ENCODE measurements at regions not wholly inside any gene's neighbourhood (a gene's known extent, or its start where the extent isn't known, plus 50 kb on each side); places are given as distances from the start of the nearest gene placed in this dataset.
A peak's percentile ranks its signal among the peaks of the same experiment; 100 is the strongest.

GRCh38 chr13:53466576-53466975, 438.0 kb downstream of the OLFM4 start:
- no peaks in the 10 kb centered on the region for H3K36me3 ChIP-seq (replicated peaks; ENCODE audit: insufficient read depth, low read depth)
- H3K4me2 ChIP-seq = no peak overlapping the region
- no peak for DNase-seq (ENCODE audit: low spot score)
- H3K4me3 ChIP-seq = no peak overlapping the region
- H3K27ac ChIP-seq = no peak overlapping the region
- WGBS (ENCODE audit: low lambda C conversion rate, missing lambda C conversion rate) = 92% methylated on average over 1 of the region's 1 CpG
- H3K9me2 ChIP-seq (replicated peaks; ENCODE audit: insufficient read depth) = no peaks in the 10 kb centered on the region
- H4K20me1 ChIP-seq (ENCODE audit: insufficient read depth, poor library complexity, severe bottlenecking) = no peaks in the 10 kb centered on the region
- TF ChIP-seq EZH2 (IDR thresholded peaks at IDR 0.05; ENCODE audit: borderline replicate concordance) (no peak), EZH2phosphoT487 (IDR thresholded peaks at IDR 0.05; ENCODE audit: low read depth, severe bottlenecking, unreplicated experiment) (no peak)
- TF ChIP-seq, protein P1, sequence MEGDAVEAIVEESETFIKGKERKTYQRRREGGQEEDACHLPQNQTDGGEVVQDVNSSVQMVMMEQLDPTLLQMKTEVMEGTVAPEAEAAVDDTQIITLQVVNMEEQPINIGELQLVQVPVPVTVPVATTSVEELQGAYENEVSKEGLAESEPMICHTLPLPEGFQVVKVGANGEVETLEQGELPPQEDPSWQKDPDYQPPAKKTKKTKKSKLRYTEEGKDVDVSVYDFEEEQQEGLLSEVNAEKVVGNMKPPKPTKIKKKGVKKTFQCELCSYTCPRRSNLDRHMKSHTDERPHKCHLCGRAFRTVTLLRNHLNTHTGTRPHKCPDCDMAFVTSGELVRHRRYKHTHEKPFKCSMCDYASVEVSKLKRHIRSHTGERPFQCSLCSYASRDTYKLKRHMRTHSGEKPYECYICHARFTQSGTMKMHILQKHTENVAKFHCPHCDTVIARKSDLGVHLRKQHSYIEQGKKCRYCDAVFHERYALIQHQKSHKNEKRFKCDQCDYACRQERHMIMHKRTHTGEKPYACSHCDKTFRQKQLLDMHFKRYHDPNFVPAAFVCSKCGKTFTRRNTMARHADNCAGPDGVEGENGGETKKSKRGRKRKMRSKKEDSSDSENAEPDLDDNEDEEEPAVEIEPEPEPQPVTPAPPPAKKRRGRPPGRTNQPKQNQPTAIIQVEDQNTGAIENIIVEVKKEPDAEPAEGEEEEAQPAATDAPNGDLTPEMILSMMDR (IDR thresholded peaks at IDR 0.05; ENCODE audit: poor library complexity) = no peak
- H3K9me3 ChIP-seq (ENCODE audit: low read depth) = no peaks in the 10 kb centered on the region
- H3K79me2 ChIP-seq = no peaks in the 10 kb centered on the region
- H3K27me3 ChIP-seq = no peaks in the 10 kb centered on the region
- no peaks in the 10 kb centered on the region for H3K4me1 ChIP-seq (ENCODE audit: insufficient read depth)
- no peak overlapping the region for H2AFZ ChIP-seq

DNA sequence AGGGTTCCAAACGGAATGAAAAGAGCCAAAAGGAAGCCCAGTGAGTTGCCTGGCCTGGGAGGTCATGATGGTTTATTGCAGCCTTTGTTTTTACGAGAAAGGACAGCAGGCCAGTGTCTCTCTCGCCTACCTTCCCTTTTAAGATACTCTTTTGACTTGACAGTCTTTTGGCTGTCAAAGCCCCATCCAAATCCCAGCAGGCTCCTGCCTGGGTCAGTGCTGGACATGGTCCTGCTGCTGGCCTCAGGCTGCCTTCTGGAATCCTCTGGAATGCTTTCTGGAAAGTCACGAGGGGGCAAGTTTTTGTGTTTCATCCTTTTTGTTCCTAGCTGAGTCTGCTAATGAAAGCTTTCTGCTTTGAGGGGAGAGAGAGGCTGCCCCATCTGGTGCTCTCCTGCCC, 444.8 kb downstream of the OLFM4 start:
- TF ChIP-seq EZH2phosphoT487 (IDR thresholded peaks at IDR 0.05; ENCODE audit: low read depth, severe bottlenecking, unreplicated experiment) (no peak), EZH2 (IDR thresholded peaks at IDR 0.05; ENCODE audit: borderline replicate concordance) (no peak)
- TF ChIP-seq, protein P1 (IDR thresholded peaks at IDR 0.05; ENCODE audit: poor library complexity) = no peak

GRCh38 chr13:53474878-53475277, 446.3 kb downstream of the OLFM4 start:
- Histone ChIP-seq H2AFZ (no peak overlapping the region), H3K9me3 (ENCODE audit: low read depth) (no peaks in the 10 kb centered on the region), H3K4me3 (no peak overlapping the region), H3K79me2 (no peaks in the 10 kb centered on the region), H3K27me3 (no peaks in the 10 kb centered on the region), H3K4me2 (no peak overlapping the region), H3K4me1 (ENCODE audit: insufficient read depth) (no peaks in the 10 kb centered on the region), H3K27ac (no peak overlapping the region), H3K36me3 (replicated peaks; ENCODE audit: insufficient read depth, low read depth) (no peaks in the 10 kb centered on the region), H3K9me2 (replicated peaks; ENCODE audit: insufficient read depth) (no peaks in the 10 kb centered on the region), H4K20me1 (ENCODE audit: insufficient read depth, poor library complexity, severe bottlenecking) (no peaks in the 10 kb centered on the region)
- 71% methylated on average over 2 of the region's 2 CpGs for WGBS (ENCODE audit: low lambda C conversion rate, missing lambda C conversion rate)
- no peak for DNase-seq (ENCODE audit: low spot score)
- no peak for TF ChIP-seq EZH2phosphoT487 (IDR thresholded peaks at IDR 0.05; ENCODE audit: low read depth, severe bottlenecking, unreplicated experiment)
- no peak for TF ChIP-seq EZH2 (IDR thresholded peaks at IDR 0.05; ENCODE audit: borderline replicate concordance)
- TF ChIP-seq, protein P1 (IDR thresholded peaks at IDR 0.05; ENCODE audit: poor library complexity) = no peak

More for the DNA sequence above, 444.8 kb downstream of the OLFM4 start:
- no peaks in the 10 kb centered on the region for H3K9me3 ChIP-seq (ENCODE audit: low read depth)
- whole genome bisulfite sequencing (ENCODE audit: low lambda C conversion rate, missing lambda C conversion rate) = 54% methylated on average over 4 of the region's 4 CpGs
- no peaks in the 10 kb centered on the region for H3K27me3 ChIP-seq
- H2AFZ ChIP-seq = no peak overlapping the region
- no peaks in the 10 kb centered on the region for H3K9me2 ChIP-seq (replicated peaks; ENCODE audit: insufficient read depth)
- no peaks in the 10 kb centered on the region for H3K4me1 ChIP-seq (ENCODE audit: insufficient read depth)
- DNase-seq (ENCODE audit: low spot score) = no peak
- H4K20me1 ChIP-seq (ENCODE audit: insufficient read depth, poor library complexity, severe bottlenecking) = no peaks in the 10 kb centered on the region
- H3K4me3 ChIP-seq = no peak overlapping the region
- H3K27ac ChIP-seq = no peak overlapping the region
- H3K36me3 ChIP-seq (replicated peaks; ENCODE audit: insufficient read depth, low read depth) = no peaks in the 10 kb centered on the region
- no peaks in the 10 kb centered on the region for H3K79me2 ChIP-seq
- no peak overlapping the region for H3K4me2 ChIP-seq

GRCh38 chr13:53490752-53491151, 462.1 kb downstream of the OLFM4 start:
- WGBS (ENCODE audit: low lambda C conversion rate, missing lambda C conversion rate) = 66% methylated on average over 5 of the region's 5 CpGs
- TF ChIP-seq, protein P1 (IDR thresholded peaks at IDR 0.05; ENCODE audit: poor library complexity) = no peak
- TF ChIP-seq EZH2phosphoT487 (IDR thresholded peaks at IDR 0.05; ENCODE audit: low read depth, severe bottlenecking, unreplicated experiment) = no peak
- no peak for TF ChIP-seq EZH2 (IDR thresholded peaks at IDR 0.05; ENCODE audit: borderline replicate concordance)
- H3K9me3 ChIP-seq (ENCODE audit: low read depth) = no peaks in the 10 kb centered on the region

More at GRCh38 chr13:53490752-53491151, 462.1 kb downstream of the OLFM4 start:
- Histone ChIP-seq H3K9me2 (replicated peaks; ENCODE audit: insufficient read depth) (no peaks in the 10 kb centered on the region), H3K79me2 (no peaks in the 10 kb centered on the region), H4K20me1 (ENCODE audit: insufficient read depth, poor library complexity, severe bottlenecking) (no peaks in the 10 kb centered on the region), H2AFZ (no peak overlapping the region), H3K27me3 (no peaks in the 10 kb centered on the region), H3K27ac (no peak overlapping the region), H3K4me1 (ENCODE audit: insufficient read depth) (no peaks in the 10 kb centered on the region), H3K36me3 (replicated peaks; ENCODE audit: insufficient read depth, low read depth) (no peaks in the 10 kb centered on the region), H3K4me3 (no peak overlapping the region), H3K4me2 (no peak overlapping the region)
- DNase-seq (ENCODE audit: low spot score) = peak; percentile 9
